ENCODE measurements at regions not wholly inside any gene's neighbourhood (a gene's known extent, or its start where the extent isn't known, plus 50 kb on each side); places are given as distances from the start of the nearest gene placed in this dataset.

DNA sequence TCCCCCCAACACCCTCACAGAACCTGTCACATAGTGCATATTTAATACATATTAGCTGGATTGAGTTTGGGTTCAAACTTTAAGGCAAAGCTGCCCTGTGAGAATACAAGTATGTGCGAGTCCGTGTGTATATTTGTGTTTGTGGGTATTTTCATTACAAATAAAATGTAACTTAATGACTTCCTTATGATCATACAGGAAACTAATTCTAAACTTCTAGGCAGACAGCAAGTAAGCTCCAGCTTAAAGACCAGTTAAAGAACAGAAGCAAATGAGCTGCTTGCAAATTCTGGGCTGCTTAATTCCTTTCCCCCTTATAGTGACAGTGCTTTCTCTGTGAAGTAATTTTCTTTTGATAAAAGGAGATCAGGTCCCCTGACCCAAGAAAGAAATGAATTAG lies 437.6 kb downstream of the TTLL7 start:
- TF ChIP-seq, protein P1, sequence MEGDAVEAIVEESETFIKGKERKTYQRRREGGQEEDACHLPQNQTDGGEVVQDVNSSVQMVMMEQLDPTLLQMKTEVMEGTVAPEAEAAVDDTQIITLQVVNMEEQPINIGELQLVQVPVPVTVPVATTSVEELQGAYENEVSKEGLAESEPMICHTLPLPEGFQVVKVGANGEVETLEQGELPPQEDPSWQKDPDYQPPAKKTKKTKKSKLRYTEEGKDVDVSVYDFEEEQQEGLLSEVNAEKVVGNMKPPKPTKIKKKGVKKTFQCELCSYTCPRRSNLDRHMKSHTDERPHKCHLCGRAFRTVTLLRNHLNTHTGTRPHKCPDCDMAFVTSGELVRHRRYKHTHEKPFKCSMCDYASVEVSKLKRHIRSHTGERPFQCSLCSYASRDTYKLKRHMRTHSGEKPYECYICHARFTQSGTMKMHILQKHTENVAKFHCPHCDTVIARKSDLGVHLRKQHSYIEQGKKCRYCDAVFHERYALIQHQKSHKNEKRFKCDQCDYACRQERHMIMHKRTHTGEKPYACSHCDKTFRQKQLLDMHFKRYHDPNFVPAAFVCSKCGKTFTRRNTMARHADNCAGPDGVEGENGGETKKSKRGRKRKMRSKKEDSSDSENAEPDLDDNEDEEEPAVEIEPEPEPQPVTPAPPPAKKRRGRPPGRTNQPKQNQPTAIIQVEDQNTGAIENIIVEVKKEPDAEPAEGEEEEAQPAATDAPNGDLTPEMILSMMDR (IDR thresholded peaks at IDR 0.05): no peak
- TF ChIP-seq POLR2A (IDR thresholded peaks at IDR 0.05): no peak
